Trophoblast cell (in vitro differentiated cells and primary cell): ENCODE measurements at regions not wholly inside any gene's neighbourhood (a gene's known extent, or its start where the extent isn't known, plus 50 kb on each side); places are given as distances from the start of the nearest gene placed in this dataset.

ENCODE experiments used
- DNase-seq, 2 donors: peaks; one replicate each; pipeline ENCODE4 v3.0.0-alpha.2; 2016
- H2AFZ ChIP-seq: 2 replicates; pipeline ENCODE4 v1.6.1; 2013; ENCODE audit warnings: low read length, moderate library complexity, mild to moderate bottlenecking; ENCODE audit not compliant: insufficient read depth, poor library complexity
- H2AK5ac ChIP-seq: 2 replicates; pipeline ENCODE4 v1.6.1; 2013; ENCODE audit warnings: mild to moderate bottlenecking, low read length
- H2BK120ac ChIP-seq: 2 replicates; pipeline ENCODE4 v1.6.1; 2013; ENCODE audit warnings: low read length, mild to moderate bottlenecking, moderate library complexity; ENCODE audit not compliant: insufficient read depth, poor library complexity
- H2BK12ac ChIP-seq: 2 replicates; pipeline ENCODE4 v1.6.1; 2013; ENCODE audit warnings: mild to moderate bottlenecking, low read length, moderate library complexity
- H2BK5ac ChIP-seq: 2 replicates; pipeline ENCODE4 v1.6.1; 2013; ENCODE audit warnings: low read length, low read depth, moderate library complexity, mild to moderate bottlenecking; ENCODE audit not compliant: poor library complexity
- H3K14ac ChIP-seq: 2 replicates; pipeline ENCODE4 v1.6.1; 2013; ENCODE audit warnings: mild to moderate bottlenecking, low read length
- H3K18ac ChIP-seq: 2 replicates; pipeline ENCODE4 v1.6.1; 2013; ENCODE audit warnings: mild to moderate bottlenecking, low read length
- H3K23ac ChIP-seq: 2 replicates; pipeline ENCODE4 v1.6.1; 2013; ENCODE audit warnings: low read length
- H3K27ac ChIP-seq: 2 replicates; pipeline ENCODE4 v1.5.1; 2013; ENCODE audit warnings: low read depth, mild to moderate bottlenecking, inconsistent platforms, low read length, moderate library complexity
- H3K27me3 ChIP-seq: 2 replicates; pipeline ENCODE4 v1.6.1; 2013; ENCODE audit warnings: inconsistent platforms, mild to moderate bottlenecking, low read length, moderate library complexity; ENCODE audit not compliant: insufficient read depth
- H3K36me3 ChIP-seq, 2 experiments: 1 replicate in 1 of 2; 2 replicates in 1 of 2; pipeline ENCODE4 v1.6.1; 2013; ENCODE audit warnings: low read length in 2 of 2, mild to moderate bottlenecking in 2 of 2, moderate library complexity in 1 of 2; ENCODE audit not compliant: insufficient read depth in 2 of 2, control insufficient read depth in 1 of 2
- H3K4ac ChIP-seq: 2 replicates; pipeline ENCODE4 v1.6.1; 2013; ENCODE audit warnings: low read depth, mild to moderate bottlenecking, low read length, moderate library complexity
- H3K4me1 ChIP-seq, 2 experiments: 1 replicate in 1 of 2; 2 replicates in 1 of 2; pipeline ENCODE4 v1.6.1; 2013; ENCODE audit warnings: low read length in 2 of 2, mild to moderate bottlenecking in 2 of 2, moderate library complexity in 1 of 2; ENCODE audit not compliant: insufficient read depth in 2 of 2, control insufficient read depth in 1 of 2
- H3K4me2 ChIP-seq: 2 replicates; pipeline ENCODE4 v1.6.1; 2013; ENCODE audit warnings: inconsistent platforms, mild to moderate bottlenecking, low read length, moderate library complexity
- H3K4me3 ChIP-seq: 2 replicates; pipeline ENCODE4 v1.5.1; 2013; ENCODE audit warnings: mild to moderate bottlenecking, low read depth, low read length, inconsistent platforms
- H3K79me1 ChIP-seq: one replicate; pipeline ENCODE4 v1.6.1; 2013; ENCODE audit warnings: low read length
- H3K79me2 ChIP-seq: 2 replicates; pipeline ENCODE4 v1.6.1; 2013; ENCODE audit warnings: low read length, mild to moderate bottlenecking; ENCODE audit not compliant: control insufficient read depth, insufficient read depth, poor library complexity
- H3K9ac ChIP-seq: 2 replicates; pipeline ENCODE4 v1.6.1; 2013; ENCODE audit warnings: mild to moderate bottlenecking, low read length
- H3K9me3 ChIP-seq: 2 replicates; pipeline ENCODE4 v1.6.1; 2013; ENCODE audit warnings: low read depth, mild to moderate bottlenecking, control low read depth, inconsistent platforms, low read length; ENCODE audit not compliant: insufficient read depth
- H4K12ac ChIP-seq: 2 replicates; pipeline ENCODE4 v1.6.1; 2013; ENCODE audit warnings: low read depth, mild to moderate bottlenecking, low read length, moderate library complexity
- H4K8ac ChIP-seq: 2 replicates; pipeline ENCODE4 v1.6.1; 2013; ENCODE audit warnings: low read depth, mild to moderate bottlenecking, low read length, moderate library complexity
- H4K91ac ChIP-seq: one replicate; pipeline ENCODE4 v1.6.1; 2013; ENCODE audit warnings: low read depth, mild to moderate bottlenecking, low read length, moderate library complexity
- WGBS: extraction: QIAGEN DNeasy Blood & Tissue Kit; methylation state at CpG from one replicate; pipeline ENCODE4 v1.1.7; 2013; ENCODE audit warnings: missing lambda C conversion rate; ENCODE audit not compliant: insufficient read length, insufficient coverage; ENCODE audit errors: extremely low coverage; 5-methylcytosine and 5-hydroxymethylcytosine counted together

DNA sequence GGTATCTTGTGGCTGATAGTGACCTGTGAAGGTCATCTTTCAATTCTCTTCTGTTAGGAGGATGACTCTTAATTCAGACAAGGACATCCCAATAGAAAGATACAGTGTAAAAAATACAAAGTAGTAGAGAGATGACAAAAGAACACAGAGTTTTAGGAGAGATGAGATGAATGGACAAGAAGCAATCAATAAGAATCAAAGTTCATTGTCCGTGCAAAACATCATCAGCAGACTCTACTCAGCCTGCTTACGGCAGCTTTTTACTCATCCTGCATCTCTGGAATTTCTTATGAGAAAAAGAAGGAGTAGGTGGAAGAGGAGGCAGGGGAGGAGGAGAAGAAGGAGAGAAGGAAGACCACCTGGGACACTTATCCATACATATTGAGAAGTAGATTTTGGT, 2131.7 kb downstream of the ARAP2 start:
- no peak overlapping the region for H3K23ac ChIP-seq
- H3K79me2 ChIP-seq = no peaks in the 10 kb centered on the region
- H3K27me3 ChIP-seq = no peaks in the 10 kb centered on the region
- no peak overlapping the region for H3K4me3 ChIP-seq
- H2AFZ ChIP-seq = no peak overlapping the region
- no peak overlapping the region for H2AK5ac ChIP-seq
- H3K4ac ChIP-seq = no peak overlapping the region
- H3K9me3 ChIP-seq = no peaks in the 10 kb centered on the region
- H2BK5ac ChIP-seq = no peak overlapping the region
- no peak overlapping the region for H3K9ac ChIP-seq
- no peak overlapping the region for H3K4me2 ChIP-seq
- no peaks in the 10 kb centered on the region for H3K36me3 ChIP-seq
- H4K8ac ChIP-seq = no peak overlapping the region
- DNase-seq = no peak
- H3K27ac ChIP-seq = no peak overlapping the region
- H3K79me1 ChIP-seq = no peaks in the 10 kb centered on the region
- no peaks in the 10 kb centered on the region for H3K4me1 ChIP-seq
- H4K91ac ChIP-seq = no peak overlapping the region
- no CpG with 5 or more reads among the region's 2 CpGs for WGBS
- no peak overlapping the region for H3K18ac ChIP-seq
- no peak overlapping the region for H4K12ac ChIP-seq
- no peak overlapping the region for H2BK12ac ChIP-seq
- no peak overlapping the region for H2BK120ac ChIP-seq
- H3K14ac ChIP-seq = no peak overlapping the region

DNA sequence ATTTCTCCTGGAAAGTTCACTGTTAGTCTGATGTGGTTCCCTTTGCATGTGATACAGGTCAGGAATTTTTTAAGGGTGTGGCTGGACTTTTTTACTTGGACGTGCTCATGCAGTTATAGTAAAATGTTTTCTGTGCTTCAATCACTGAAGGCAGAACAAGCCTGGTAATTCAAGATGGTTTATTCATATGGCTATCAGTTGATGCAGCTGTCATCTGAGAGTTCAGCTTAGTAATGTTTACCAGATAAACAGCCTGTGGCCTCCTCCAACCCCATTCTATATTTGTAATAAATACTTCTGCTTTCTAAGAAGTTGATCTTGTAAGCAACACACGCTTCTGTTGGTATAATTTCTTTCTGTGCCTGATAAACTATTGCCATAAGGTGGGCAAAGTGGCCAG, 2105.9 kb downstream of the ARAP2 start:
- Histone ChIP-seq H3K27ac (no peak overlapping the region), H3K36me3 (no peaks in the 10 kb centered on the region), H2BK12ac (no peak overlapping the region), H3K23ac (no peak overlapping the region), H2AFZ (no peak overlapping the region), H3K9ac (no peak overlapping the region), H4K91ac (no peak overlapping the region), H3K79me2 (no peaks in the 10 kb centered on the region), H3K4me3 (no peak overlapping the region), H3K4me2 (no peak overlapping the region), H4K12ac (no peak overlapping the region), H3K9me3 (no peaks in the 10 kb centered on the region), H3K18ac (no peak overlapping the region), H2AK5ac (no peak overlapping the region), H3K27me3 (no peaks in the 10 kb centered on the region), H3K4ac (no peak overlapping the region), H3K79me1 (no peaks in the 10 kb centered on the region), H3K14ac (no peak overlapping the region), H4K8ac (no peak overlapping the region), H2BK120ac (no peak overlapping the region), H2BK5ac (no peak overlapping the region), H3K4me1 (no peaks in the 10 kb centered on the region)
- WGBS = no CpG with 5 or more reads among the region's 2 CpGs
- DNase-seq = no peak

DNA sequence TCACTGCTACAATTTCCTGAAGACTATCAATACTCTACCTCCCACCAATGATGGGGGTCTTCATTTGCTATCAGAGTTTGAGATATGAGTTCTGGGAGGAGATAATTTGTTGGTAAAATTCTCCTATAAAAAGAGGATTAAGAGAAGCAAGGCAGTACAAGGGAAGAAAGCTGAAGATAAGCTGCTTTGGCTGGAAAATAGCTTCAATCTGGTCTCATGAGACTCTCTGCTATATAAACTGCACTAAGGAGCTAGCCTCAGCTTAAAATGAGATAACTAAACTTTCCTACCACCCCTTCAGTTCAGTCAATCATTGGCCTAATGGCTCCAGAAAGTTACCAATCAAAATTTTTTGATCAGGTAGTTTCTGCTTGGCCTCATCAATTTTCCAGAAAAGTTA, 2105.0 kb downstream of the ARAP2 start:
- Histone ChIP-seq H2AFZ (no peak overlapping the region), H2AK5ac (no peak overlapping the region), H3K9ac (no peak overlapping the region), H3K27ac (no peak overlapping the region), H3K36me3 (no peaks in the 10 kb centered on the region), H3K27me3 (no peaks in the 10 kb centered on the region), H2BK5ac (no peak overlapping the region), H2BK120ac (no peak overlapping the region), H3K23ac (no peak overlapping the region), H3K14ac (no peak overlapping the region), H3K9me3 (no peaks in the 10 kb centered on the region), H4K8ac (no peak overlapping the region), H4K91ac (no peak overlapping the region), H3K18ac (no peak overlapping the region), H3K79me2 (no peaks in the 10 kb centered on the region), H3K4me3 (no peak overlapping the region), H4K12ac (no peak overlapping the region), H3K4me1 (no peaks in the 10 kb centered on the region), H2BK12ac (no peak overlapping the region), H3K4ac (no peak overlapping the region), H3K4me2 (no peak overlapping the region), H3K79me1 (no peaks in the 10 kb centered on the region)
- DNase-seq = no peak

- no peak overlapping the region for H2AFZ ChIP-seq
- no peak overlapping the region for H3K4me3 ChIP-seq
- no peak overlapping the region for H3K23ac ChIP-seq
- H2BK12ac ChIP-seq = no peak overlapping the region
- no peak overlapping the region for H4K12ac ChIP-seq
- H3K9ac ChIP-seq = no peak overlapping the region
- H3K14ac ChIP-seq = no peak overlapping the region
- no peak for DNase-seq
- no peaks in the 10 kb centered on the region for H3K79me2 ChIP-seq
- H4K91ac ChIP-seq = no peak overlapping the region
- no peaks in the 10 kb centered on the region for H3K4me1 ChIP-seq
- H3K9me3 ChIP-seq = no peaks in the 10 kb centered on the region
- H3K36me3 ChIP-seq = no peaks in the 10 kb centered on the region
- no peak overlapping the region for H3K27ac ChIP-seq
- H2BK5ac ChIP-seq = no peak overlapping the region
- H3K4me2 ChIP-seq = no peak overlapping the region
- no peak overlapping the region for H2BK120ac ChIP-seq
- no peak overlapping the region for H3K18ac ChIP-seq
- H4K8ac ChIP-seq = no peak overlapping the region
- no peak overlapping the region for H2AK5ac ChIP-seq
- H3K27me3 ChIP-seq = no peaks in the 10 kb centered on the region
- no CpG with 5 or more reads among the region's 2 CpGs for WGBS
- H3K79me1 ChIP-seq = no peaks in the 10 kb centered on the region
- H3K4ac ChIP-seq = no peak overlapping the region
Measured at GRCh38 chr4:34148322-34148908, 2095.9 kb downstream of the ARAP2 start.
